GM23248 (cell line): ENCODE measurements at regions not wholly inside any gene's neighbourhood (a gene's known extent, or its start where the extent isn't known, plus 50 kb on each side); places are given as distances from the start of the nearest gene placed in this dataset.

ENCODE experiments used
- EZH2 ChIP-seq: fragments of 200-600 bp; sonication (generic); IDR thresholded peaks from 2 replicates; pipeline ENCODE4 v1.6.1; 2018; ENCODE audit warnings: antibody characterized with exemption, mild to moderate bottlenecking; ENCODE audit not compliant: insufficient read depth, poor library complexity, severe bottlenecking
- EZH2phosphoT487 ChIP-seq: fragments of 200-600 bp; sonication (generic); IDR thresholded peaks from 2 replicates; pipeline ENCODE4 v1.6.1; 2018; ENCODE audit warnings: antibody characterized with exemption, moderate library complexity, mild to moderate bottlenecking, low read depth; ENCODE audit not compliant: insufficient read depth

GRCh38 chr12:92341065-92341668 lies 195.5 kb upstream of the BTG1 start:
- no peak for TF ChIP-seq EZH2phosphoT487
- TF ChIP-seq EZH2 = no peak
